IPS-20b (cell line): ENCODE measurements at regions not wholly inside any gene's neighbourhood (a gene's known extent, or its start where the extent isn't known, plus 50 kb on each side); places are given as distances from the start of the nearest gene placed in this dataset.

Experiments
- H3K27ac ChIP-seq: one replicate; pipeline ENCODE4 v1.5.1; 2013; ENCODE audit warnings: low read length
- H3K27me3 ChIP-seq: 2 replicates; pipeline ENCODE4 v1.6.1; 2013; ENCODE audit warnings: mild to moderate bottlenecking, low read length, inconsistent platforms; ENCODE audit not compliant: insufficient read depth
- H3K36me3 ChIP-seq: 2 replicates; pipeline ENCODE4 v1.6.1; 2013; ENCODE audit warnings: low read depth, mild to moderate bottlenecking, inconsistent platforms, low read length, moderate library complexity; ENCODE audit not compliant: insufficient read depth
- H3K4me1 ChIP-seq: 2 replicates; pipeline ENCODE4 v1.6.1; 2013; ENCODE audit warnings: mild to moderate bottlenecking, control low read depth, inconsistent platforms, low read length, moderate library complexity; ENCODE audit not compliant: insufficient read depth
- H3K4me3 ChIP-seq: 2 replicates; pipeline ENCODE4 v1.5.1; 2013; ENCODE audit warnings: mild to moderate bottlenecking, low read length, inconsistent platforms
- H3K9ac ChIP-seq: 2 replicates; pipeline ENCODE4 v1.6.1; 2013; ENCODE audit warnings: low read depth, mild to moderate bottlenecking, inconsistent platforms, low read length, moderate library complexity
- H3K9me3 ChIP-seq: 2 replicates; pipeline ENCODE4 v1.6.1; 2013; ENCODE audit warnings: mild to moderate bottlenecking, low read depth, low read length, inconsistent platforms; ENCODE audit not compliant: insufficient read depth

DNA sequence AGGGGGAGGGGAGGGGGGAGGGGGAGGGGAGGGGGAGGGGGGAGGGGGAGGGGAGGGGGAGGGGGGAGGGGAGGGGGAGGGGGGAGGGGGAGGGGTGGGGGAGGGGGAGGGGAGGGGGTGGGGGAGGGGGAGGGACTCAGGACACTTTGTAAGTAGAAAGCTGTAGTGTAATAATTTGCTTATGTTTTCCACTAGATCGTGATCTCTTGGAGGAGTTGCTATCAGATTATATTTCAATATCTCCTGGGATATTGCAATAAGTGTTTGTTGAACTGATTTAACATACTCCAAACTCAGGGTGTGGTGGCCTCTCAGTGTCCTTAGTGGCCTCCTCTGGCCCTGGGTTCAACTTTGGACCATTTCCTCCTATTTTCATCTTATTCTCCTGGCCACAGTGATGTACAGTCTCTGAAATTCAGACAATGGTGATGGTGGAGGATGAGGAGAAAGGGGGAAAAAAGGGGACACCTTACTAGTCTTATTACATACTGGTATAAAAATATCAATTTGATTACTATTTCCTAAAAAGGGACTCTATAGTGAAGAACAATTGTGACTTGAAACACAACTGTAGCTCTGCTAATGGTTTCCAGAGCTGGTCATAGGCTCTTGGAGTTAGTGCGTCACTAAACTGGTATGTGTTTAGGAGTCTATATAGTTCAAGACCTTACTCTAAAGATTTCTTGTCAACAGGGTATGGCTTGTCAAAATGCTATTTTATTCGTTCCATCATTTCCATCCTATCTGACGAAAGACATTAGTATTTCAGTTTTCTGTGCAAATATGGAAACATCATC, 89.6 kb downstream of the DDX1 start:
- Histone ChIP-seq H3K27ac (no peak overlapping the region), H3K36me3 (no peaks in the 10 kb centered on the region), H3K9ac (no peak overlapping the region), H3K9me3 (peaks cover 5% of the 10 kb centered on the region), H3K27me3 (no peaks in the 10 kb centered on the region), H3K4me3 (no peak overlapping the region), H3K4me1 (no peaks in the 10 kb centered on the region)

DNA sequence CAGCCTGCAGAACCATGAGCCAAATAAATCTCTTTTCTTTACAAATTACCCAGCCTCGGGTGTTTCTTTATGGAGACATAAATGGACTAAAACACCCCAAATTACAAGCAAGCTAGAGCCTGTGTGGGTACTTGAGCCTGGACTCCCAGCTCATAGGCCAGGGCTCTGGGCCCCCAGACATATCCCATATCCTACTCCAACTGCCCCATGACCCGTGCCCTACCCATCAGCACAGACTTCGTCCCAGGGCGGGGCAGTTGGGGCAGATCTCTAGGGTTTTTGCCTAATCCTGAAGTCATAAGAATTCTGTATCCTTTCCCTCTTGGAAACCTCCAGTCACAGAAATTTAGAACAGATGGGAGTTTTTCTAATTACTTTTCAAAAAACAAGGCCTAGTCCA, 90.7 kb downstream of the DDX1 start:
- no peak overlapping the region for H3K4me3 ChIP-seq
- no peaks in the 10 kb centered on the region for H3K4me1 ChIP-seq
- no peaks in the 10 kb centered on the region for H3K36me3 ChIP-seq
- H3K9ac ChIP-seq, result no peak overlapping the region
- no peaks in the 10 kb centered on the region for H3K27me3 ChIP-seq
- H3K9me3 ChIP-seq, result peaks cover 5% of the 10 kb centered on the region
- H3K27ac ChIP-seq, result no peak overlapping the region

DNA sequence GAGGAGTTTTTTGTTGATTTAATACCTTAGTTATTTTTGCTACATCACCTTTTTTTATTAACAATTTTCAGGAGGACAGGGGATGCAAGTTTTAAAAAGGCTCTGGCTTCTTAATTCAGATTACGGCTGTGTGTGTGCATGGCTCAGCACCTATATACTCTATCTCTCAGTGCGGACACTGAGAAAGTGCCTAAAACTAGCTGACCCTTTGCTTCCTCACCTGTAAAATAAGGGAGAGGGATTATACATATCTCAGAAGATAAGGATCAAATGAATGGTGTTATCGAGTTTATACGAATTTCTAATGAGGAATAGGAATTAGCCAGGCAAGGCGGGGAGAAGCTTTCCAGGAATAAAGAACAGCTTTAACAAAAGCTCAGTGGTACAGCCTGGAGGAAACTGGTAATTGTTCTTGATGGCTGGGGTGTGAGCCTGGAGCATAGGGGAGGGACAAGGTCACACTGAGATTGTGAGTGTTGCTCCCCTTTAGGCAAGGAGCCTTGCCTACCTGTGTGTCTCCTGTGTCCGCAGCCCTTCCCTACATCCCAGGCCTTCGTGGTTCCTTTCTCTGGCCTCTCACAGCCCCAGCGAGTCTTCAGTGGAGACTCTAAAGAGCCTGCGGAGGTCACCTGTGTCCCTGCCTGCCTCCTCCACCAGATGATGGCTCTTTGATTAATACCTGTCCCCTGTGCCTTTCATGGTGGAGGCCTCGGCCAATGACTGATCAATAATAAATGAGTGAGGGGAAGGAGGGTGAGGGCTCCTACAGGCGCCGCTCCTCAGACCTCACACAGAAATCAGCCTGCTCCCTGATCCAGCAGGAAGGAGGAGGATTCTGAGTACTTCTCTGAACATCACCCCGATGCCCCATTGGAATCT, 92.7 kb downstream of the DDX1 start:
- no peaks in the 10 kb centered on the region for H3K36me3 ChIP-seq
- no peaks in the 10 kb centered on the region for H3K4me1 ChIP-seq
- no peaks in the 10 kb centered on the region for H3K27me3 ChIP-seq
- H3K9ac ChIP-seq, result no peak overlapping the region
- H3K27ac ChIP-seq, result no peak overlapping the region
- no peak overlapping the region for H3K4me3 ChIP-seq
- peaks cover 2% of the 10 kb centered on the region for H3K9me3 ChIP-seq

DNA sequence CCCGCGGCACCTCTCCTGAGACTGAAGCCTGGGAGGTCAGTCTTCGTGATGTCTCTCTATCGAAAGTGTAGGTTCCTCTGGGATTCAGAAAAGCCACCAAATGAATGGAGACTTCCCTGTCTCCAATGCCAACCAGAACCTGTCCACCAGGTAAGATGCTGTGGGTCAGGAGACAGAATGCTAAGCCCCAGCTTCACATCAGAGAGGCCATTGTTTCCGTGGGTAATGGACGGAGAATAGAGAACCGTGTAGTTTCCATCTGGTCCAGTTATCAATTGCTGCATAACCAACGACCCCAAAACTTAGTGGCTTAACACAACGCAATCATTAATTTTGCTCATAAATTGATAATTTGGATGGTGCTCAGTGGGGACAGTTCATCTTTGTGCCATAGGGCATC, 93.5 kb downstream of the DDX1 start:
- Histone ChIP-seq H3K9me3 (no peaks in the 10 kb centered on the region; the same call in 1 of the 2 replicates), H3K4me3 (no peak overlapping the region), H3K9ac (no peak overlapping the region), H3K36me3 (no peaks in the 10 kb centered on the region), H3K27ac (no peak overlapping the region), H3K27me3 (no peaks in the 10 kb centered on the region), H3K4me1 (no peaks in the 10 kb centered on the region)

DNA sequence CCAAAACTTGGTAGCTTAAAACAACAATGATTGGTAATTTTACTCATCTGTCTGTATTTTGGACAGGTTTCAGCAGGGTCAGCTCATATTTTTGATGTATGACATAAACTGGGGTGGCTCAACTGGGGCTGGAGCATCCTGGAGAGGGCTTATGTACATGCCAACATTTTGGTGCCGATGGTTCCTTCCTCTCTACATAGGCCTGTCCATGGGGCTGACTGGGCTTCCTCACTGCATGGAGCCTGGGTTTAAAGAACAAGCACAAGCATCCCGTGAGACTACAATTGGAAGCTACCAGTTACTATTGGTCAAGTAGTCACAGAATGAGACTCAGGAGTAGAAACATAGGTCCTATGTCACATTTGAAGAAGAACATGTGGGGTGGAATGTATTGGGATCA, 95.0 kb downstream of the DDX1 start:
- Histone ChIP-seq H3K27ac (no peak overlapping the region), H3K27me3 (no peaks in the 10 kb centered on the region), H3K4me3 (no peak overlapping the region), H3K9me3 (no peaks in the 10 kb centered on the region), H3K9ac (no peak overlapping the region), H3K4me1 (no peaks in the 10 kb centered on the region), H3K36me3 (no peaks in the 10 kb centered on the region)

DNA sequence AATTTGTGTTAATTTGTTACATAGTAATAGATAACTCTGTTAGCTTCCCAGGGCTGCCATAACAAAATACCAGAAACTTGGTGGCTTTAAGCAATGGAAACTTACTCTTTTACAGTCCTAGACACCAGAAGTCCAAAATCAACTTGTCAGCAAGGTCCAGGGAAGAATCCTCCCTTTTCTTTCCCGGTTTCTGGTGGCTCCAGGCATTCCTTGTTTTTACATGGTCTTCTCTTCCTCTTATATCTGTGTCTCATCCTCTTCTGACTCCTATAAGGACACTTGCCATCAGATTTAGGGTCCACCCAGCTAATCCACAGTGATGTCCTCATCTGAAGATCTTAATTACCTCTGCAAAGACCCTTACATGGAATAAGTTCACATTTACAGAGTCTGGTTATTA, 95.6 kb downstream of the DDX1 start:
- no peak overlapping the region for H3K4me3 ChIP-seq
- H3K9ac ChIP-seq, result no peak overlapping the region
- H3K4me1 ChIP-seq, result no peaks in the 10 kb centered on the region
- H3K9me3 ChIP-seq, result no peaks in the 10 kb centered on the region
- H3K27ac ChIP-seq, result no peak overlapping the region
- no peaks in the 10 kb centered on the region for H3K36me3 ChIP-seq
- no peaks in the 10 kb centered on the region for H3K27me3 ChIP-seq

DNA sequence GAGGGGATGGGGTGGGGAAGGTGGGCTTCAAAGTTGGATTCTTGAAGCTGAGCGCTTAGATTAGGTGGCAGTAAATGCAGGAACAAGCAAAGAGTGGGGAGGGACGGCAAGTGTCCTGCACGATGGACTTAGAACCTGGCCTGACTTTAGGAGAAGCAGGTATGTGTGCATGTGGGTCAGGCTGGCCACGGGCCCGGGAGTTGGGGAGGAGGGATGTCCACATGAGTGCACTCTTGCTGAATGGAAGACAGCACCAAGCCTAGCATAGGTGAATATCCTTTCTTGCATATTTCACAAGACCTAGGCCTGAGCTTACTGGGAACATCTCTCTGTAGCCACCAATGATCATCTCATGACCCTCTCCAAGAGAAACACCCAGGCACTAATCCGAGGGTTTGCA, 96.1 kb downstream of the DDX1 start:
- Histone ChIP-seq H3K4me1 (no peaks in the 10 kb centered on the region), H3K4me3 (no peak overlapping the region), H3K9ac (no peak overlapping the region), H3K27me3 (no peaks in the 10 kb centered on the region), H3K27ac (no peak overlapping the region), H3K9me3 (no peaks in the 10 kb centered on the region), H3K36me3 (no peaks in the 10 kb centered on the region)

DNA sequence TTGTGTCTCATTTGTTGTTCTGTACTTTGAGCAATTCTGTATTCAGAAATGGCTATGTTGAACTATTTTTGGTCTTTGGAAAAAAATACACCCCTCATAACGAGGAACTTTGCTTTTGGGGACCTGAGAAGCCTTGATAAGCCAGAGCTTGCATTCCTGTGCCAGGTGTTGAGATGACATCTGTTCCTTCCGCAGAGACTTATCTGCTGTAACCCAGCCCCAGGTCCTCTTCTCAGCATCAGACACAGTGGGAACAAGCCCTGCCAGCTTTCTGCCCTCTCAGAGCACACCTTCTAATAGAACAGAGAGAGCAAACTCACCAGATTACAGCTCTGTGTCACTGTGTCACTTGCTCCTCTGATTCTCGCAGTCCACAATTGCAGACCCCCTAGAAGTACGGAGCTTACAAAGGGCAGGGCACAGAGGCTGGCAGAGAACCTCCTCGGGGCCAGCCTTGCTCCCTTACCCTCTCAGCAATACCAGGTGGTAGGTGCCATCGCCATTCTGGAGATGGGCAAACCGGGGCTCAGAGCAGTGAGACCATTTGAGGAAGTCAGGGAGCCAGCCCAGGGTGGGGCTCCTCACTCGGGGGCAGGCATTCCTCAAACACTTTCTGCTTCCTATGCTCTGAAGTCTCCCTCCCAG, 97.4 kb downstream of the DDX1 start:
- H3K4me3 ChIP-seq, result no peak overlapping the region
- H3K4me1 ChIP-seq, result no peaks in the 10 kb centered on the region
- H3K9me3 ChIP-seq, result no peaks in the 10 kb centered on the region
- H3K27me3 ChIP-seq, result no peaks in the 10 kb centered on the region
- H3K9ac ChIP-seq, result no peak overlapping the region
- H3K36me3 ChIP-seq, result no peaks in the 10 kb centered on the region
- no peak overlapping the region for H3K27ac ChIP-seq

DNA sequence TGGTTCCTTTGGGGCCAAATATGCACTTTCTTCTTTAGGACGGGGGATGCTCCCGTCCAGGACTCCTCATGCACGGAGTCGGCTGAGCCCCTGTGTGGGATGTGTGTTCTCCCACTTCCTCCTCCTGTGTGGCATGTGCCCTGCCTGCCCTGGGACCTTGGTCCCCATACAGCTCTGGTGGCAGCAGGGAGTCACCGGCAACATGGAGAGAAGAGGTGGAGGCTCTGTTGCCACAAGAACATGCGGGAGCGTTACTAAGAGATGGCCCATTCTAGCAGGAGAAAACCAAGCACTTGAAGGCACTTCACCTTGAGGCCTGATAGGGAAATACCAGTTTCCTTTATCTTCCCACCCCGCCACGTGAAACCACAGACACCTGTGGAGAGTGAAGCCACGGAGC, 98.0 kb downstream of the DDX1 start:
- Histone ChIP-seq H3K4me3 (no peak overlapping the region), H3K4me1 (no peaks in the 10 kb centered on the region), H3K27ac (no peak overlapping the region), H3K36me3 (no peaks in the 10 kb centered on the region), H3K9ac (no peak overlapping the region), H3K27me3 (no peaks in the 10 kb centered on the region), H3K9me3 (no peaks in the 10 kb centered on the region)

DNA sequence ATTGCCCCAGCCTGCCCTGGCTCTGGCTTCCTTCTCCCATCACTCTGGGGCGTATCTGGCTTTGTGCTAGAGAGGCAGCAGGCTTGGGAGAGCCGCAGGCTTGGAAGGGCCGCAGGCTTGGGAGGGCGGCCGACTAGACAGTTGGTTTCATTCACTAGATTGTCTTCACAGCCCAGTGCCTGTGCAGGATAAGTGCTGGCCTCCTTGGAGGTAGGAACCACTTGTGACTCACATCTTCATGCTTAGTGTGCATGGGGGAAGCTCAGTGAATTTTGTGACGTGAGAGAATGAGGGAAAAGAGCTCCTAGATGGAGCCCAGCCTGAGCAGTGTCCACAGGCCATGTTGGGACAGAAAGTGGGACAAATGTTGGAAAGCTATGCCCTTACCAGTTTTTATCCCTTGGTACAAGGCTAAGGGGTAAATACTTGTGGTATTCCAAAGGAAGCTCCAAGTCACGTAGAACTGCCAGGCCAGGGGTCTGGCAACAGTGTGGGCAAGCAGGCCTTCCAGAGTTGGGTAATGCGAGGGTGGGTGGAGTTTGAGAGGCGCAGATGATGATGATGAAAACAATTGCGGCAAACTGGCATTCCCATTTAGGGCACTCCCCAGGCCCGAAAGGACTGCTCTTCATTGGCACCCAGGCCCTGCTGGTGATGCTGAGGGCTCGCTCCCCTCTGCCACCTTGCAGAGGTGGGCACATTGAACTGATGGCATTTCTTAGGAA, 100.1 kb downstream of the DDX1 start:
- Histone ChIP-seq H3K27ac (no peak overlapping the region), H3K9me3 (no peaks in the 10 kb centered on the region), H3K36me3 (no peaks in the 10 kb centered on the region), H3K27me3 (no peaks in the 10 kb centered on the region), H3K9ac (no peak overlapping the region), H3K4me3 (no peak overlapping the region), H3K4me1 (no peaks in the 10 kb centered on the region)

DNA sequence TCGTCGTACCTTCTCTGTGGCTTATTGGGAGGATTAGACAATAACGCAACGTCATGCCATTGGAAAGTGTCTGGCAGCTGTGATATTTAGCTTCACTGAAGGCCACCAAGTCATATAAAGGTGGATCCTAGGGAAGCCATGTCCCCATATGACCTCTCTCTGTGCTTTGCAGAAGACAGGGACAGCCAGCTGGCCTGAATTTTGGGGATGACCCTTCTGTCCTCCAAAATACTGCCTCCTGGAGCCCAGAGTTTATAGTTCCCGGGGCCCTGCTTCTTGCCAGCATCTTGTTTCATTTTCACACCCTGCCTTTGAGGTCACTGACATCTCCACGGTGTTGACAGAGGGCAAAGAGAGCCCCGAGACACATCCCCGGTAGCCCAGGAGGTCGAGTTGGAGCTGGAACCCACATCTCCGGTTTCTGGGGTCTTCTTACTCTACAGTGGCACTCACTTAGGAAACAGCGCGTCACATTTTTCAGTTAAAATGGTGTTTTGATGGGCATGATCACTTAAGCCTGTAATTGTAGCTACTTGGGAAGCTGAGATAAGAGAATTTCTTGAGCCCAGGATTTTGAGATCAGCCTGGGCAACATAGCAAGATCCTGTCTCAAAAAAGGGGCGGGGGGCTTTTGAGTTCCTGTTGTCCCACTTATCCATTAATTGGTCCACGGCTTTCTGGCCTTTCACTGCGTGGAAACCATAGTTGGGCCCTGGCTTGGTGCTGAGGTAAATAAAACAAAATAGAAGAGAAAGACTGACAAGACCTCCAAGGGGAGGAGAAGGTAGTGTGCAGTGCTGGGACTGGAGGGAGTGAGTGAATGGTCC, 101.1 kb downstream of the DDX1 start:
- Histone ChIP-seq H3K9ac (no peak overlapping the region), H3K27me3 (no peaks in the 10 kb centered on the region), H3K4me1 (no peaks in the 10 kb centered on the region), H3K27ac (no peak overlapping the region), H3K4me3 (no peak overlapping the region), H3K36me3 (no peaks in the 10 kb centered on the region), H3K9me3 (no peaks in the 10 kb centered on the region)
